NCI-H2029 treated with DMSO at 0.1 percent for 48 hours (cell line): ENCODE measurements at regions not wholly inside any gene's neighbourhood (a gene's known extent, or its start where the extent isn't known, plus 50 kb on each side); places are given as distances from the start of the nearest gene placed in this dataset.

Source experiments
- DNase-seq: peaks from one replicate; lab custom pipeline; 2025; lab: John Stamatoyannopoulos, UW

DNA sequence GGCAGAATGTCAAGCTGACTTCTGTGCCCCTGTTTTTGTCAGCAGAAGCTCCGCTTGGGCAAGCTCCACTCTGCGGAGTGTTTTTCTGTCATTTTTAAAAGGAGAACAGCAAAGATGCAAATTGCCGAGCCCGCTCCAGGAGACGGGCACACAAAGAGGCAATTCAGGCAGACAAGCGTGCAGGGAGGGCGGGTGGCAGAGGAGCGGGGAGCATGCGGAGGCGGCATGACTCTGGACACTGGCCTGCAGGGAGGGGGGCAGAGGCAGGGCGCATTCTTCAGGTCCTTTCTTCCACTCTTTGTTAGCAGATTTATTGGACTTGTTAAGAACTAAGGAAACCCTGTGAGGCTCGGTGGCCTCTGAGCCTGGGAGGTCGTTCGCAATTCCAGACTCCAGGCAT lies 187.3 kb upstream of the RMST start:
- no peak for DNase-seq

DNA sequence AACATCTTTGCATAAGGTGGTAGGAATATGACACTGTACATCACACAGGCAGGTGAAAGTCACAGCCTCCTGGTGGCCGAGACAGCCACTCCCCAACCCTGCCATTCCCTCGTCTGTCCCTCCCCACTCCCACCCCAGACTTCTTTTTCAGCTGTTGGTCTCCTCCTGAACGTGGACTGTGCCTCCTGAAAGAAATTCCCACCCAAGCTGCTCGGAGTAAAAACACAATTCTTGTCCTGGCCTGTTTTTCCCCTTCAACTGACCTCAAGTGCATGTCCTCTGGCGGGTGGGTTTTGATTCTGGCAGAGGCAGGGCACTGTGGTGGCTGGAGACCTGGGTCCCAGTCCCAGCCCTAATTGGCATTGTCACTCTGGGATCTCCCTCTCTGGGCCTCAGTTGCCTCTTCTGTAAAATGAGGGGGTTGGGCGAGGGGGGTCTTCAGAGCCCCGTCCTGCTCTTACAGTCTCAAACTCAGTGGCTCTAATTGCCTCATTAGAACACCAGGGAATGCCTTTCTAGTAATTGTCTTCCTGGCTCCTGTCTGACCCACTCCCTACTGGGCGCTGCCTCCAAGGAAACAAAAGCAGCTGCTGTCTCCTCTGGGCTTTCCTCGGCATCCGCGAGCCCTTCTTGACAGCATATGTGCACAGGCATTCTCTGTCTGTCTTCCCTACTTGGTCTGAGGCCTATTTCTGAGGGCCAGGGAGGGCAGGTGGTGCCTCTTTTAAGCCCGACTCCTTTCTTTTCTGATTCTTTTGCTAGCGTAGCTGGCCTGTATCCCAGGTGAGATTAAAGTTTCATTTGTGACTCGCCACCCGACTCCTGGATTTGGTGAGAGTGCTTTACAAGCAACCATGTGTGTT lies 186.6 kb upstream of the RMST start:
- no peak for DNase-seq

DNA sequence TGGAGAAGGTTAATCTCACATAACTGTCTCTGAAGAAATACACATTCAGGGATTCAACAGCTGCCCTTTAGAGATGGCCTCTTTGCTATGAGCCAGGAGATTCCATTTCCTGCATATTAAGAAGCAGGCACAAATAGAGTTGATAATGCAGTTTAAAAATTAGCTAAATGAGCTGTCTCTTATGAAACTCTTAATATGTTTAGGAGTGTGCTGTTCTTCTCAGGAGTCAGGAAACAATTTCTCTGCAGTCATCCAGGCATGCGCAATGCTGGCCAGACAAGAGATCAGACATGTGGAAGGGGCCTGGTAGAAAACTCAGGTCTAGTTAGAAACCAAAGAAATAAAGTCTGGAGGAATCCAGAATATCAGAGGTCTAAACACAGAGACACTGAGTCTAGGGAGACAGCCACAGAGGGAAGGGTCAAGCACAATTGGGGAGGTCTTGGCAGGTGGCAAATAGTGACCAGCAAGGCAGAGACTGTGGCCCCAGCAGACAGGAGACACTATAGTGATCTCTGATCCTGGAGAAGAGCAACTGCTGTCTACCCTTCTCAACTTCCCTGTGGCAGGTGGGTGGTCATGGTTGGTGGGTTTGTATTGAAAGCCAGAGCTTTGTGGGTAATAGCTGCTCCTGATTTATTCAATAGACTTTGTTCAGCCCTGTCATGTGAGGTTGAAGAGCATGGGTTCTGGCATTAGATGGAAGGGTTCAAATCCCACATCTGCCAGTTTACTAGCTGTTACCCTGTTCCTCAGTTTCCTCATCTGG lies 185.8 kb upstream of the RMST start:
- no peak for DNase-seq

DNA sequence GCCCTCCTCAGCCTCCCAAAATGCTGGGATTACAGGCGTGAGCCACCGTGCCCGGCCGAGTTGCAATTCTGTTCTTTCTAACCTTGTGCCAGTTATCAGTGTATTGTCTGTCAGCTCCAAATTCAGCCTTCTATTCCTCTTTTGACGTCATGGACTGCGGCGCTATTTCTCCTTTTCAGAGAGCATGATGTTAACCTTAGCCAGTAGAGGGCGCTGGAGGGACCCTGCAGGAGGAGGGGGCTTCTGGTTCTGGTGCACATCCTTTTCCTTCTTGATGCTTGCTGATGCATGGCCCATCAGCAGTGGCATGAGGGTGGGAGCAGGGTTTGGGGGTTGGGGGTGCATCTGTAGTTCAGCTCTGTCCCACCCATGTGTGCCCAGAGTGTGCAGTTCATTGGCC lies 179.3 kb upstream of the RMST start:
- DNase-seq, result no peak

DNA sequence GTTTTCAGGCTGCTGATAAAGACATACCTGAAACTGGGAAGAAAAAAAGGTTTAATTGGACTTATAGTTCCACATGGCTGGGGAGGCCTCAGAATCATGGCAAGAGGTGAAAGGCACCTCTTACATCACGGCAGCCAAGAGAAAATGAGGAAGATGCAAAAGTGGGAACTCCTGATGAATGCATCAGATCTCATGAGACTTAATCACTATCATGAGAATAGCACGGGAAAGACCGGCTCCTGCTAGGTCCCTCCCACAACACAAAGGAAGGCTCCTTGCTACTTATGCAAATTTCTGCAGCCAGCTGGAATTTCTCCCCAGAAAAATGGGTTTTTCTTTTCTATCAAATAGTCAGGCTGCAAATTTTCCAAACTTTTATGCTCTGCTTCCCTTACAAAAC lies 174.1 kb upstream of the RMST start:
- DNase-seq, result no peak

DNA sequence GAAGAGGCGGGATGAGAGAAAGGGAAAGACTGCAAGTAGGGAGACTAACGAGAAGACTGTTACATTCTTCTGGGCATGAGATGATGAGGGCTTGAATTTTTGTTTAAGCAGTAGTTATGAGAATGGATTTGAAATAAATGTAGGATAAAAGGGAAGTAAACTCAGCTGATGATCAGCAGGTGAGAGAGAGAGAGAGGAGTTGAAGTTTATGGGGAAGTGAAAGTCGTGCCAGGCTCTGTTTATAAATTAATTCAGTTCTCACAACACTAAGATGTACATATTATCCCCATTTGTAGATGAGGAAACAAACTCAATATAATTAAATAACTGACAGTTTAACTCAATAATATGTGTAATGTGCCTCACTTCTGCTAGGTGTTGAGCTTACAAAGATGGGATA lies 170.0 kb upstream of the RMST start:
- DNase-seq, result no peak

DNA sequence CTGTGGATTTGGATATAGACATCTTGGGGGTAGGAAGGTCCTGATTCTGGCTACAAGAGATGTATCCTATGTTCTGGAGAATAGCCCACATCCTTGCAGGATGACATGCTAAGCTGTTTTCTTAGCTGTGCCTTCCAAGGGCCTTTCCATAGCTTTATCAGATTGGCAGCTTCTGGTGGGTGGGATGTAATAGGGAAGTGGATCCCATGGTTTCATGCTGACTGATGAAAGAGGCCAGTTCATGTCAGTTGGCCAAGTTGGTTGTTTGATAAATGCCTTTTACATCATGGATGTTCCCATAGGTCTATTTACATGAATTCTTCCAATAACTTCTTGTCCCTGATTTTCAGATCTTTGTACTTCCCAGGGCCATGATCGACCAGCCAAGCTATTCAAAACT lies 169.1 kb upstream of the RMST start:
- no peak for DNase-seq

DNA sequence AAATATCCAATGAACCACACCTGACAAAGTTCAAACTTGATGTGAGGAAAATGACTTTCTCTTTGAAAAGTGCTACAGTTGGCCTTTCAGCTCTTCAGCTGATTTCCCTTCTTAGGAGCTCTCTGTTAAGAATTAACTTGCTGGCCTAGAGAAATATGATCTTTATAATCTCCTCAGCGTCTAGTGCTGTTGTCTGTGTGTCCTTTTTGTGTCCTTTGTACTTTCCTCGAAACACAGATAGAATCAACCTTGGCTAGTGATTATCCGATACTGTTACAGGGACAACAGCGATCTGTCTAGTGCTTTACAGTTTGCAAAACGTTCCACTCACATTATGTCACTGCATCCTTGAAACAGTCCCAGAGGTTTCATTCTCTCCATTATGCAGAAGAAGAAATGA lies 162.8 kb upstream of the RMST start:
- DNase-seq, result no peak

DNA sequence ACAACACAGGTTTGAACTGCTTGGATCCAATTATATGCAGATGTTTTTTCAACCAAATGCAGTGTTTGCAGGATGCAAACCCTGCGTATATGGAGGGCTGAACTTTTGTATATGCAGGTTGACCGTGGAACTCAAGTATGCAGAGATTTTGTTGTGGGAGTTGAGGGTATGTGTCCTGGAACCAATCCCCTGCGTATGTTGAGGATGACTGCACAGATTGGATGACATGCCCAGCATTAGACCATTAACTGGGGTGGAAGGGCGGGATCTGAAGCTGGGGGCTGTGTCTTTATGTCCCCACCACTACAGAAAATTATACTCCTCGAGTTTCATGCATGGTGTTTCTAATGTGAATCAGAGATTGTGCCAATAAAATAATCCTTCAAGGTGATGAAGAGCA lies 162.2 kb upstream of the RMST start:
- DNase-seq, result no peak

DNA sequence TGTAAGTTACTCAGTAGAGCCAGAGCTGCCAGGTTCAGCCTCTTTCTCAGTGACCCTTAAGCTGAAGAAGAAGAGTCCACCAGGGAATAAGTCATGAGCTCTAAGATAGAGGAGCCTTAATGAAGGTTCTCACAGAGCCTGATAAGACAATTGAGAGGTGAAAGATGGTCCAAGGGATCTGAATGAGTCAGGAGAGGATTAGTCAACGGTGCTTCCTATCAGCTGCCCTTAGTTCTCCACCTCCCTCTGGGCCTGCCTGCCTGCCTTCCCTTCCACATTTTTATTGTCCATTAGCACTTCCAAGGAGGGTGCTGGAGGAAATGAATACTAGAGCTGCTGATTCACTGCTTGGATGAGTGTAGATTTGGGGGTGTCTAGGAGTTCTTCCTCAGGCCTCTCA lies 161.7 kb upstream of the RMST start:
- DNase-seq, result no peak

DNA sequence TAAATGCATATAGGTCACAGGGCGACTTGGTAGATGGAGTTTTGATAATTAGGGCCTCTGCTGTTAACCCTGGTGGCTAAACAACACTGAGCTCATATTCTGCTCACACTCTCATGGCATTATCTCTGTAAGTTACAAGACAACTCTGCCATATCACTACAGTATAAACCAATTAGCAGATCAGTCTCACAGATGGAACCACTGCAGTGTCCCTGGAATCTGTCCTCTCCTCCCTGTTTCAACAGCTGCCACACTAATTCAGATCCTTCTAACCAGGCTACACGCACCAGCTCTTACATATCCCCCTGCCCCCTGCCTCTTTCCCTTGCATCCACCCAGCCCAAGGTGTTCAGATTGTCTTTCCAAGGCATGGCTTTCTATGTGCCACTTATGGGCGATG lies 161.0 kb upstream of the RMST start:
- no peak for DNase-seq

DNA sequence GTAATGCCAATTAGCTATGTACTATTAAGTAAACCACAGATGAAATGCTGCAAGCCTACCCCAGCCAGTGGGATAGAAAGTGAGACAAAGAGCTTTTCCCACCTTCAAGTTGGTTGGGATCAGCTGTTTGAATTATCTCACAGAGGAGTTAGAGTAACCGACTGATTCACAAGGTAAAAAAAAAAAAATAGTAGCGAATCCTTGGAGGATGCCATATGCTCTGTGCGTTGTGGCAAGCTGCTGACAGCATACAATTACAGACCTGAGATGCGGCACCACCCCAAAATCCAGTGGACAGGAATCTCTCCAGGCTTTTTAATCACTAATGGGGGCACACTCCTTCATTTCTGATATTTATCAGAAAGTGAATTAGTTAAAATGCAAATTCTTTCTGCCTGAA lies 157.0 kb upstream of the RMST start:
- no peak for DNase-seq

DNA sequence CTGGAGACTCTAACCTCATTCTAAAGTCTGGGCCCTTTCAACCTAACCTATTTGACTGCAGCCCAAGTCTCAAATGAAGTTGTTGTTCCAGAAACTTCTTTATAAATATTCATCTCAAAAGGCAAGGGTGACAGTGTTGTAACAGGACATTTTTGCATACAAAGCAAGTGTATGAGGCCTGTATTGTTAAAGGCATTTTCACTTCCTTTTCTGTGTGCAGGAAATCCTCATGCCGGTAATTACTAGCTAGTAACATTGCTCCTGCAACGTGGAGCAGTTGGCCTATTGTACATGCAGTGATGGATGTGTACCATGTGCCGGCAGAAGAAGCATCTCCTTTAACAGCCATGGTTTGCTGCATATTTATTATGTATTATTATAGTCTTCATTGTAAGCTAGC lies 156.5 kb upstream of the RMST start:
- DNase-seq, result no peak

DNA sequence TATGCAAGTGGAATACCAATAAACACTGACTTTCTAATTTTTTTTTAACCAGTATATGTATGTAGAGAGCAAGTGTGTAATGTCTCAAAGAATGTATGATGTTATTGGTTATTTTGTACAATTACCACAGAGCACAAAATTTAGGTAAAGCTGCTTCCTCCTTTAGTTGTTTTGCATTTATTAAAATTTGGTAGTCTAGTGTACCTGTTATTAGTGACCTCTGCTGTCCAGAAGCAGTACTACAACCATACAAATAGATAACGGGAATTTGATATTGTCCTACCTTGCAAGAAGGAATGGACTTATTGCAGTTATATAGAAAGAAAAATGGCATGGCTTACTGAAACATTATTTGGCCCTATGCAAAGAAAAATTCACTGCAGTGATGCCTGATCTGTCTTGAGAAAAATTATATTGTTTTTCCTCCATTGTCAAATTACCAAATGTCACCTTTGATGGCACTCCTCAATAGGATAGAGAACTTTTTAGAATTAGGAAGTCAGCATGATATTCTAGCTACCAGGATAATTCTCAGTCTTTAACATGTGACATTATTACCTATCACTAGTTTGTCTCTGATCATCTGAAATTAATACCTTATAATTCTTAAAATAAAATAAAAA lies 153.9 kb upstream of the RMST start:
- peak; percentile 27 for DNase-seq

DNA sequence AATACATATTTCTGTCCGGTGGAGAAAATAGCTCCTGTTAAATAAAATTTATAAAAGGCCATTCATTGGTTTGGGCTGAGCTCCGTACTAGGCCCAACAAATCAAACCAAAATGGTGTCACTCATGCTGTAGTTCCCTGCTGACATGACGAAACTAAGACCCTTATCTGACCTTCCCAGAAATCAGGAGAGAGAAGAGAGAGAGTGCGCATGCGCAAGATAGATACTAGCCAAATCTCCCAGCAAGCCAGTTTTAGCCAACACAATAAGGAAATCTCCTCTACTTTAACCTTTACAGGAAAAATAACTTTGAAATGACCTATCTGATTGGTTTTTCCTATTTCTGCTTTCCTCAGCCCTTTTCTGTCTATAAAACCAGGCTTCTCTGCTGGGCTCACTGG lies 152.7 kb upstream of the RMST start:
- no peak for DNase-seq

DNA sequence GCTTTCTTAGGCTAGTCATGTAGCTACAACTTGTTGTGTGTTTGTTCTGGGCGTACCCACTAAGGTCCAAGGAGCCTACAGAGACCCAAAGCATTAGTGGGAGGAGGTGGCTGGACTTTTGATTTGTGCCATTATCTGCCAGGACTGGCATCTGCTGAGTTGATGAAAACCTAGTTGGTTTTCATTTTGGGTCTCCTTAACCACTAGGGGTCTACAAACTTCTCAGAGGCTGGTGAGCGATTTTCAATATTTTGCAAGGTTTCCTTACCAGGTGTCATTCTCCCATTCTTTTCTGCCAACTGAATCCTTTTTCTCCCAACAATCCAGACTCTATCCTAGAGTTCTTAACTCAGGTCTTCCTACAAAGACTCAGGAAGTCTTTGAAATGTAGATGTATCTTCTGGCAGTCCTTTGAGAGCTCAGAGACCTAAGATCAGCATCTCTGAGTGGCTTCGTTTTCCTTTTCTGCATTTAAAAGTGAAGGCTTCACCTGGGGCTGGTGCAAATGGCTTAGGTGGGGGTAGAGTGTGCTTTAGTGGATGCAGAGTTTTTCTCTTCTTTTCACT lies 150.0 kb upstream of the RMST start:
- no peak for DNase-seq

DNA sequence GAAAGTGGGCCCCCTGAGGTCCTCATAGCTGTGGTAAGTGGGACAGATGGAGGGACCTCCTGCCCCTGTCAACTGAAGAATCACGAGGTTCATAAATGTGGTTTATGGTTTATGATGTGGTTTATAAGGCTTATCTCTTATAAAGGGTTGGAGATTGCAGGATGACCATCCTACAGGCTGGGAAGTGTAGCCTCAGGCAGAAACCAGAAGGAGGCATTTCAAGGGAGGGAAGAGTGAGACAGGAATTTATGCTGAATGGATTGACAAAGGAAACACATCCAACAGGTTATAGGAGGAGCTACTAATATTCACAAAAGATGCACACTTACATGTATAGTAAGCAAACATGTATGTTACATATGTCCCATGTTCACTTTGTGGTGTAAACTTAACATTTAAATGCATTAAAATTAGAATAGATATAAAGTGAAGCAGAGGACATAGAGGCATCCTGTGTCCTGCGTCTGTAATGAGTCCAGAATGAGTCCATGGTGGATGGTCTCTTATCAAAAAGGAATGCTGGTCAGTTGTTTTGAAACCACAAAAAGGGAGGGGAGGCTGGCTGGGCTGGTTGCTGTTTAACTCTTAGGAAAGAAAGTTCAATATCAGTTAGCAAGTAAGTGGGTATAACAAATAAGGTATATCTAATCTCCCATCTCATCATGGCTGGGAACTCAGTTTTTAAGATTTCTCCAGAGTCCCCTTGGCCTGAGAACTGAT lies 149.0 kb upstream of the RMST start:
- no peak for DNase-seq

DNA sequence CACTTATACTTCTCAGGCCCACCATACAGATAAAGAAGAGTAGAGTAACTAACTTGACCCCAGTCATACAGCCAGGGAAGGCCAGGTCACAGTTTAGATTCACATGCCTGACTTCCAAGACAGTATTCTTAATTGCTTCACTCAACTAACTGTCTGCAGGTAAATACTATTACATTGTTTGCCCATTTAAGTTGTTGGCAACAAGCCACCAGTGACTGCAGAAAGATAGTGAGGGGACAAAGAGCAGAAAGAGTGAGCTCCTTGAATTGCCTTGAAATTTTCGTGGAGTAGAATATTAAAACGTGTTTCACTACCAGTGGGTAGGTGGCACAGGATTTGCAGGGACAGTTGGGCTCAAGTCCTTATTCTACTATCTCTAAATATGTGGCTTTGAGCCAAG lies 146.3 kb upstream of the RMST start:
- no peak for DNase-seq

DNA sequence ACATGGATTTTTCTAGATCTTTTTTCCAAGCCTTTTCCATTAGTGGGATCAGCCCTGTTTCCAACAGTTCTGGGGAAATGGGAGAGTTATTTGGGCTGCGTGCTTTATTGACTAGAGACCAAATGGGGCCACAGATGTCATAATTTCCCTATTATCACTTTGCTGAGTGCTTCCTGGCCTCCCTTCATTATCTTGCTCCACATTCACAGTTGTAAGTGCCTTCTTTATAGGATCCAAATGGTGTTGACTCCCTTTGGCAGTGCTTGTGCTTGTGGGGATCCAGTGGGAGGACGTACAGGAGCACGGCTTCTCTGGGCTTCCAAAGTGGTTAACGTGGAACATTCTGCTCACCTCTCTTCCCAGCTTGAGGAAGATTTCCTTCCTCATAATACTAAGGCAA lies 141.0 kb upstream of the RMST start:
- DNase-seq, result no peak

DNA sequence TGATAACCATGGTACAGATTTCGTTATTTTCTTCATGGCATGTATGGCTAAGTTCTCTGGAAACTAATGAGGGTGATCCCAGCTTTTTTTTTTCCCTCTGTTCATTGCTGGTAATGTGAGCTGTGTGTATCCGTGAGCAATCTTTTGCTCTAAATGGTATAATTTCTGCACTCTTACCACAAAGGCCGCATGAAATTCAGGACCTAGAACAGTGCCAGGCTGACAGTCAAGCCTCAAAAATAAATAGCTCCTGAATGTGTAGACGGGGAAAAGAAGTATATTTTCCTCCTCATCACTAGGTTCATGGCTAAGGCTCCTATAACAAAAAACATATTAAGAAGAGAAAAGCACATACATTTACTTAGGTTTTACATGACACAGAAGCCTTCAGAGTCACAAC lies 140.2 kb upstream of the RMST start:
- no peak for DNase-seq

DNA sequence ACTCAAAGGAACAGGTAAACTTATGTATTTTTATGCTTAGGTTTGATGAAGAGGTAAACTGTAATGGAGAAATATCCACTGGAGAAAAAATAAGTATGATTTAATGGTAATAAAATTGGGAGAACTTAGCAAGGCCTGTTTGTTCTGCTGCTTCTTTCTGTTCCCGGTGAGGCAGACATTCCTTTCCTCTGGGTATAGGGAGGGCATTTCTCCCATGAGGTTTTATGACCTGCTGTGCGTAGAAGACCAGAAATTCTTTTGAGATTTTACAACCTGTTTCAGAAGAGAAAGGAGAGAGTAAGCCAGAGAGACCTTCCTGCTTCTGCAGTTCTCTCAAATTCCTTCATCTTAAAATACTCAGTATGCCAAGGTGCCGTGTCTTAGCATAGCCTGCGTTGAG lies 139.4 kb upstream of the RMST start:
- DNase-seq, result no peak

DNA sequence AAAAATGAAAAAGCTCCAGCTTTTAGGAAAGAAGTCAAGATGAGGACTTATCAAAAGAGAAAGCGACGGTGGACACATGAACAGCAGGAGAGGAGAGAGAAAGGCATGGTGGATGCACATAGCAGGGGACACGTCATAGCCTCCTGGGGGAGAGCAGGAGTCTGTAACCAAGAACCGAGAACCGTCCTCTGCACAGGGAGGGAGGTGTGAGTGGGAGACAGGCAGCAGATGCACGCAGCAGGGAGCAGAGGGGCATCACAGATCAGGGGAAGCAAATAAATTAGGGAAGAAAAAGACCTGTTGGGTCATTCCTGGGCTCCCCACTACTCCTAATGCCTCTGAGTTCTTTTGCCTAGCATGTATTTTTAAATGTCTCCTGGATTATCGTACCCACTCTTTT lies 138.1 kb upstream of the RMST start:
- no peak for DNase-seq
